Testis (tissue), 2 donors: ENCODE measurements at regions not wholly inside any gene's neighbourhood (a gene's known extent, or its start where the extent isn't known, plus 50 kb on each side); places are given as distances from the start of the nearest gene placed in this dataset.
"Not testable (repeated sequence)": the region's sequence is repeated elsewhere in the genome, so short reads cannot be mapped to it uniquely, and the experiment has no call there.

Experiments
- POLR2A ChIP-seq: fragments of 450-650 bp; IDR thresholded peaks from one replicate; pipeline ENCODE4 v1.6.1; 2017; ENCODE audit warnings: antibody characterized with exemption, mild to moderate bottlenecking, moderate library complexity
- TF ChIP-seq, protein P1 (sequence below), 3 experiments: fragments of 450-650 bp in 2 of 3; fragments of 200-600 bp in 1 of 3; sonication (generic) in 1 of 3; IDR thresholded peaks; one replicate each; pipeline ENCODE4 v1.5.1; 2016 to 2019; ENCODE audit warnings: antibody characterized with exemption in 3 of 3, mild to moderate bottlenecking in 2 of 3, moderate library complexity in 1 of 3

DNA sequence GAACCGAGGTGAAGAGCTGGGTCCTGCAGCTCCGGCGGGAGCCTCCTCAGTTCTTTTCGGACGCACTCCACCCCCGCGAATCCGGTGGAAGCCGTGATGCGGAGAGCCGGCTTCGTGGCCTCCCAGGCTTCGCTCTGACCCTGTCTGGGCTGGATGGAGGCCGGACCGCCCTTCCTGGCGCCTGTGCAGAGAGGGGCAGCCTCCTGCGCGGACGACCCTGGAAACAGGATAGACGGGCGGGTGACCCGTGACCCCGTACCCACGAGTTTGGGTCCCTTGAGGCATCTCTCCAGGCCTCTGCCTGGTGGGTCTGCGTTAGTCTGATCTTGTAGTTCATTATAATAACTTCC lies 136.0 kb downstream of the FOXD4L6 start:
- TF ChIP-seq, protein P1, sequence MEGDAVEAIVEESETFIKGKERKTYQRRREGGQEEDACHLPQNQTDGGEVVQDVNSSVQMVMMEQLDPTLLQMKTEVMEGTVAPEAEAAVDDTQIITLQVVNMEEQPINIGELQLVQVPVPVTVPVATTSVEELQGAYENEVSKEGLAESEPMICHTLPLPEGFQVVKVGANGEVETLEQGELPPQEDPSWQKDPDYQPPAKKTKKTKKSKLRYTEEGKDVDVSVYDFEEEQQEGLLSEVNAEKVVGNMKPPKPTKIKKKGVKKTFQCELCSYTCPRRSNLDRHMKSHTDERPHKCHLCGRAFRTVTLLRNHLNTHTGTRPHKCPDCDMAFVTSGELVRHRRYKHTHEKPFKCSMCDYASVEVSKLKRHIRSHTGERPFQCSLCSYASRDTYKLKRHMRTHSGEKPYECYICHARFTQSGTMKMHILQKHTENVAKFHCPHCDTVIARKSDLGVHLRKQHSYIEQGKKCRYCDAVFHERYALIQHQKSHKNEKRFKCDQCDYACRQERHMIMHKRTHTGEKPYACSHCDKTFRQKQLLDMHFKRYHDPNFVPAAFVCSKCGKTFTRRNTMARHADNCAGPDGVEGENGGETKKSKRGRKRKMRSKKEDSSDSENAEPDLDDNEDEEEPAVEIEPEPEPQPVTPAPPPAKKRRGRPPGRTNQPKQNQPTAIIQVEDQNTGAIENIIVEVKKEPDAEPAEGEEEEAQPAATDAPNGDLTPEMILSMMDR (IDR thresholded peaks at IDR 0.05), result not testable (repeated sequence)
- not testable (repeated sequence) for TF ChIP-seq POLR2A
